WTC11 (cell line): ENCODE measurements at regions not wholly inside any gene's neighbourhood (a gene's known extent, or its start where the extent isn't known, plus 50 kb on each side); places are given as distances from the start of the nearest gene placed in this dataset.

ENCODE experiments used
- ATAC-seq: fragments of 200-7000 bp; cut with Tn5 transposase; 2 replicates; pipeline ENCODE4 v1.10.0; 2021; ENCODE audit warnings: mild to moderate bottlenecking, moderate library complexity
- CTCF ChIA-PET: fragments of 300-600 bp; sonication (Branson Sonifier 250); formaldehyde crosslinking; loops from one replicate; lab custom pipeline; 2021; ENCODE audit warnings: antibody characterized with exemption; lab: Charles Lee
- POLR2A ChIA-PET: fragments of 350-600 bp; sonication (Branson Sonifier 250); formaldehyde crosslinking; loops from one replicate; lab custom pipeline; 2021; ENCODE audit warnings: antibody characterized with exemption; lab: Charles Lee
- DNase-seq: peaks from one replicate; pipeline ENCODE4 v3.0.0; 2021; ENCODE audit warnings: low spot score
- H3K27ac Mint-ChIP-seq: 2 replicates; pipeline ENCODE4 v1.8.0; 2021; ENCODE audit warnings: mixed read lengths
- H3K27me3 Mint-ChIP-seq: 2 replicates; pipeline ENCODE4 v1.8.0; 2021; ENCODE audit warnings: low read depth, mild to moderate bottlenecking, moderate library complexity, mixed read lengths
- H3K36me3 Mint-ChIP-seq: 2 replicates; pipeline ENCODE4 v1.8.0; 2021; ENCODE audit warnings: mixed read lengths
- H3K4me1 Mint-ChIP-seq: 2 replicates; pipeline ENCODE4 v1.8.0; 2022; ENCODE audit warnings: mixed read lengths
- H3K4me3 Mint-ChIP-seq: 2 replicates; pipeline ENCODE4 v1.8.0; 2021; ENCODE audit warnings: mild to moderate bottlenecking, moderate library complexity, mixed read lengths
- H3K9me3 Mint-ChIP-seq: 2 replicates; pipeline ENCODE4 v1.8.0; 2021; ENCODE audit warnings: mixed read lengths
- ATF3 ChIP-seq: sonication (generic); formaldehyde crosslinking; conservative IDR thresholded peaks from 2 replicates; pipeline ENCODE4 v1.8.1; 2022; ENCODE audit warnings: mild to moderate bottlenecking, missing genetic modification reagents
- CBFB ChIP-seq: sonication (generic); formaldehyde crosslinking; IDR thresholded peaks from 2 replicates; pipeline ENCODE4 v1.8.1; 2022; ENCODE audit warnings: mild to moderate bottlenecking, low read depth, missing genetic modification reagents
- CREM ChIP-seq: sonication (generic); formaldehyde crosslinking; IDR thresholded peaks from 2 replicates; pipeline ENCODE4 v1.8.1; 2022; ENCODE audit warnings: mild to moderate bottlenecking, missing genetic modification reagents, moderate library complexity
- FOXP1 ChIP-seq: sonication (generic); formaldehyde crosslinking; IDR thresholded peaks from 2 replicates; pipeline ENCODE4 v1.8.0; 2022; ENCODE audit warnings: missing genetic modification reagents, mild to moderate bottlenecking, moderate library complexity, borderline replicate concordance
- JAZF1 ChIP-seq: fragments of 250-450 bp; sonication (Bioruptor Pico); IDR thresholded peaks from 2 replicates; pipeline ENCODE4 v1.9.0; 2021; ENCODE audit warnings: moderate library complexity, mild to moderate bottlenecking, inconsistent platforms
- MYBL2 ChIP-seq: sonication (generic); formaldehyde crosslinking; IDR thresholded peaks from 2 replicates; pipeline ENCODE4 v1.8.1; 2023; ENCODE audit warnings: mild to moderate bottlenecking, moderate library complexity, missing genetic modification reagents
- NFATC4 ChIP-seq: fragments of 250-450 bp; sonication (Bioruptor Pico); IDR thresholded peaks from 2 replicates; pipeline ENCODE4 v1.9.0; 2021; ENCODE audit warnings: mild to moderate bottlenecking
- NR1H2 ChIP-seq: sonication (generic); formaldehyde crosslinking; IDR thresholded peaks from 2 replicates; pipeline ENCODE4 v1.9.0; 2021; ENCODE audit warnings: mild to moderate bottlenecking, moderate library complexity, missing genetic modification reagents
- NR2C2 ChIP-seq: sonication (generic); formaldehyde crosslinking; IDR thresholded peaks from 2 replicates; pipeline ENCODE4 v1.8.0; 2022; ENCODE audit warnings: mild to moderate bottlenecking, missing genetic modification reagents
- NR3C1 ChIP-seq: sonication (generic); formaldehyde crosslinking; conservative IDR thresholded peaks from 2 replicates; pipeline ENCODE4 v1.8.1; 2023; ENCODE audit warnings: low read depth, mild to moderate bottlenecking, missing genetic modification reagents
- OVOL2 ChIP-seq: fragments of 250-450 bp; sonication (Bioruptor Pico); IDR thresholded peaks from 2 replicates; pipeline ENCODE4 v1.9.0; 2021; ENCODE audit warnings: mild to moderate bottlenecking, borderline replicate concordance
- RELA ChIP-seq: sonication (generic); formaldehyde crosslinking; IDR thresholded peaks from 2 replicates; pipeline ENCODE4 v1.8.1; 2022; ENCODE audit warnings: missing genetic modification reagents, mild to moderate bottlenecking, borderline replicate concordance
- RORB ChIP-seq: fragments of 250-450 bp; sonication (Bioruptor Pico); IDR thresholded peaks from 2 replicates; pipeline ENCODE4 v1.9.0; 2021; ENCODE audit warnings: mild to moderate bottlenecking
- SMAD3 ChIP-seq: sonication (generic); formaldehyde crosslinking; IDR thresholded peaks from 2 replicates; pipeline ENCODE4 v1.8.0; 2022; ENCODE audit warnings: missing genetic modification reagents, mild to moderate bottlenecking, borderline replicate concordance
- SMAD4 ChIP-seq: sonication (generic); formaldehyde crosslinking; IDR thresholded peaks from 2 replicates; pipeline ENCODE4 v1.8.0; 2022; ENCODE audit warnings: mild to moderate bottlenecking, missing genetic modification reagents
- TP53 ChIP-seq: sonication (generic); formaldehyde crosslinking; IDR thresholded peaks from 2 replicates; pipeline ENCODE4 v1.8.1; 2023; ENCODE audit warnings: mild to moderate bottlenecking, missing genetic modification reagents
- USF1 ChIP-seq: sonication (generic); formaldehyde crosslinking; IDR thresholded peaks from 2 replicates; pipeline ENCODE4 v1.8.0; 2022; ENCODE audit warnings: mild to moderate bottlenecking, missing genetic modification reagents
- ZBTB21 ChIP-seq: sonication (generic); formaldehyde crosslinking; IDR thresholded peaks from 2 replicates; pipeline ENCODE4 v1.8.1; 2023; ENCODE audit warnings: mild to moderate bottlenecking, missing genetic modification reagents, borderline replicate concordance
- ZNF416 ChIP-seq: fragments of 250-450 bp; sonication (Bioruptor Pico); IDR thresholded peaks from 2 replicates; pipeline ENCODE4 v1.9.0; 2021; ENCODE audit warnings: mild to moderate bottlenecking, inconsistent platforms
- TF ChIP-seq, protein P1 (sequence below): sonication (generic); formaldehyde crosslinking; IDR thresholded peaks from 2 replicates; pipeline ENCODE4 v1.8.1; 2022; ENCODE audit warnings: low read depth, missing genetic modification reagents, borderline replicate concordance
- TF ChIP-seq, protein P2 (sequence below): sonication (generic); formaldehyde crosslinking; IDR thresholded peaks from 2 replicates; pipeline ENCODE4 v1.8.1; 2022; ENCODE audit warnings: low read depth, mild to moderate bottlenecking, moderate library complexity, missing genetic modification reagents, borderline replicate concordance
- TF ChIP-seq, protein P3 (sequence below): sonication (generic); formaldehyde crosslinking; IDR thresholded peaks from 2 replicates; pipeline ENCODE4 v1.8.1; 2022; ENCODE audit warnings: mild to moderate bottlenecking, moderate library complexity, missing genetic modification reagents
- TF ChIP-seq, protein P4 (sequence below): fragments of 250-450 bp; sonication (Bioruptor Pico); IDR thresholded peaks from 2 replicates; pipeline ENCODE4 v1.9.0; 2021; ENCODE audit warnings: moderate library complexity, mild to moderate bottlenecking, inconsistent platforms, borderline replicate concordance
- TF ChIP-seq, protein P5 (sequence below): sonication (generic); formaldehyde crosslinking; IDR thresholded peaks from 2 replicates; pipeline ENCODE4 v1.8.1; 2022; ENCODE audit warnings: missing genetic modification reagents, borderline replicate concordance

- Mint-ChIP-seq H3K4me1 (peaks cover 9% of the 10 kb centered on the region; the same call in 1 of the 2 replicates), H3K27ac (no peak overlapping the region), H3K36me3 (no peaks in the 10 kb centered on the region), H3K27me3 (no peaks in the 10 kb centered on the region; the same call in 1 of the 2 replicates), H3K9me3 (no peaks in the 10 kb centered on the region), H3K4me3 (no peak overlapping the region)
- CTCF ChIA-PET = no interaction called here
- no peak for DNase-seq
- TF ChIP-seq, protein P1, sequence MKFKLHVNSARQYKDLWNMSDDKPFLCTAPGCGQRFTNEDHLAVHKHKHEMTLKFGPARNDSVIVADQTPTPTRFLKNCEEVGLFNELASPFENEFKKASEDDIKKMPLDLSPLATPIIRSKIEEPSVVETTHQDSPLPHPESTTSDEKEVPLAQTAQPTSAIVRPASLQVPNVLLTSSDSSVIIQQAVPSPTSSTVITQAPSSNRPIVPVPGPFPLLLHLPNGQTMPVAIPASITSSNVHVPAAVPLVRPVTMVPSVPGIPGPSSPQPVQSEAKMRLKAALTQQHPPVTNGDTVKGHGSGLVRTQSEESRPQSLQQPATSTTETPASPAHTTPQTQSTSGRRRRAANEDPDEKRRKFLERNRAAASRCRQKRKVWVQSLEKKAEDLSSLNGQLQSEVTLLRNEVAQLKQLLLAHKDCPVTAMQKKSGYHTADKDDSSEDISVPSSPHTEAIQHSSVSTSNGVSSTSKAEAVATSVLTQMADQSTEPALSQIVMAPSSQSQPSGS = no peak
- TF ChIP-seq ZBTB21 (CRISPR knock-in tag) = no peak
- no peak for TF ChIP-seq OVOL2 (CRISPR knock-in tag)
- TF ChIP-seq ZNF416 (CRISPR knock-in tag) = no peak
- TF ChIP-seq CREM (CRISPR knock-in tag) = no peak
- TF ChIP-seq NFATC4 (CRISPR knock-in tag) = no peak
- no peak for TF ChIP-seq NR3C1 (CRISPR knock-in tag)
- no peak for TF ChIP-seq ATF3 (CRISPR knock-in tag)
- TF ChIP-seq, protein P2, sequence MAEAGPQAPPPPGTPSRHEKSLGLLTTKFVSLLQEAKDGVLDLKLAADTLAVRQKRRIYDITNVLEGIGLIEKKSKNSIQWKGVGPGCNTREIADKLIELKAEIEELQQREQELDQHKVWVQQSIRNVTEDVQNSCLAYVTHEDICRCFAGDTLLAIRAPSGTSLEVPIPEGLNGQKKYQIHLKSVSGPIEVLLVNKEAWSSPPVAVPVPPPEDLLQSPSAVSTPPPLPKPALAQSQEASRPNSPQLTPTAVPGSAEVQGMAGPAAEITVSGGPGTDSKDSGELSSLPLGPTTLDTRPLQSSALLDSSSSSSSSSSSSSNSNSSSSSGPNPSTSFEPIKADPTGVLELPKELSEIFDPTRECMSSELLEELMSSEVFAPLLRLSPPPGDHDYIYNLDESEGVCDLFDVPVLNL = no peak
- no peak for TF ChIP-seq RELA (CRISPR knock-in tag)
- TF ChIP-seq MYBL2 (CRISPR knock-in tag) = no peak
- no peak for TF ChIP-seq USF1 (CRISPR knock-in tag)
- POLR2A ChIA-PET = no interaction called here
- ATAC-seq = no peak
These were observed 214.7 kb downstream of the PIK3R1 start for GRCh38 chr5:68430279-68430678.

DNA sequence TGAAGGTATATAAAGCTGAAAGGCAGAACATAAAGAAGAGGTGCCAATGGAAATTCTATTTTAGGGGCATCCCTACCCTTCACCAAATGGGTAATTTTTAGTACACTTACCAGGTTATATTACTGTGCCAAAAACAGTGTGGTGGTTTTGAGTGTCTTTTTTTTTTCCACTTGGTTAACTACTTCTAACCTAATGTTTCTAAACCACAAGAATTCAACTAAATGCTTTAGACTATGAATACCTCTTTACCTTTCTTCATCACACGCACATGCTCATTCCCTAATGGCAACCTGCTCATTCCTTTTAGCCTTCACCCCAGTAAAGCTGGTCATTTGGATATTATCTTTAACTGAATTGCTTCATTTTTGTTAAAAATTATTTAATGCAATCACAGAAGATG lies 215.6 kb downstream of the PIK3R1 start:
- no peaks in the 10 kb centered on the region; the same call in 1 of the 2 replicates for H3K27me3 Mint-ChIP-seq
- no peak for DNase-seq
- H3K4me3 Mint-ChIP-seq = no peak overlapping the region
- CTCF ChIA-PET = interaction anchor here (1.0 kb wide), 1 partner anchor 28 kb away, joined by 3 read pairs; no protein-coding TSS in a partner anchor
- no peak overlapping the region for H3K27ac Mint-ChIP-seq
- ATAC-seq = no peak
- peaks cover 9% of the 10 kb centered on the region; the same call in 1 of the 2 replicates for H3K4me1 Mint-ChIP-seq
- H3K36me3 Mint-ChIP-seq = no peaks in the 10 kb centered on the region
- POLR2A ChIA-PET = no interaction called here
- H3K9me3 Mint-ChIP-seq = no peaks in the 10 kb centered on the region
- TF ChIP-seq FOXP1 (CRISPR knock-in tag) = no peak

DNA sequence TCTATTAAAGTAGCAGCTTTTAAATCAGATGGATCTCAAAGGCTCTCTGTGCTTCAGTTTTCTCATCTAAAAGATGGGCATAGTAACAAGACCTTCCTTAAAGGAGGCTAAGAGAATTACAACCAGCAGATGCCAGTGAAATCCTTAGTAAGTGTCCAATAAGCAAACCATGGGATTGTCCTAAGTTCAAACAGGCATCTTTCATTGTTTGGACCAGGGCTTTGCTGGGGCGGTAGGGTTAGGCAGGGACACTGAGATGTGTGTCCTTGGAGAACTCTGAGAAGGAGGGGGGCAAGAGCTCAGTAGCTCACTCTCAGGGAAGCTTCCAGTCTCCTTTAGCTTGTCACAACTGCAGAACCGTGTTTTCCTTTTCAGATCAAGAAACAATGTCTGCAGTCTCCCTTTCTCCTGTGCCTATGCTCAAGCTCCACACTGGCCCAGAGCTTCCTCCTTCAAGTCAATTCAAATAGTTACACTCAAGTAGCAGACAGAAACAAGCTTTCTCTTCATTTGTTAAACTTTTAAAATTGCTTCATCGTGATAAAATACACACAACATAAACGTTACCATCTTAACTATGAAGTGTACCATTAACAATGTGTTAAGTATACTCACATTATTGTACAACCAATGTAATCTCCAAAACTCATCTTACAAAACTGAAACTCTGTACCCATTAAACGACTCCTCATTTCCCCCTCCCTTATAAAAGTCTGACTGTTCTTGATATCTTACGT lies 216.2 kb downstream of the PIK3R1 start:
- Mint-ChIP-seq H3K27ac (no peak overlapping the region), H3K36me3 (no peaks in the 10 kb centered on the region), H3K9me3 (no peaks in the 10 kb centered on the region), H3K27me3 (no peaks in the 10 kb centered on the region; the same call in 1 of the 2 replicates), H3K4me1 (peaks cover 9% of the 10 kb centered on the region; the same call in 1 of the 2 replicates), H3K4me3 (no peak overlapping the region)
- POLR2A ChIA-PET = no interaction called here
- TF ChIP-seq TP53 (CRISPR knock-in tag) (no peak), NR1H2 (CRISPR knock-in tag) (no peak), CBFB (CRISPR knock-in tag) (no peak), SMAD4 (CRISPR knock-in tag) (no peak), NR3C1 (CRISPR knock-in tag) (no peak), SMAD3 (no peak), NR2C2 (CRISPR knock-in tag) (no peak), JAZF1 (CRISPR knock-in tag) (no peak), RORB (no peak)
- TF ChIP-seq, protein P3, sequence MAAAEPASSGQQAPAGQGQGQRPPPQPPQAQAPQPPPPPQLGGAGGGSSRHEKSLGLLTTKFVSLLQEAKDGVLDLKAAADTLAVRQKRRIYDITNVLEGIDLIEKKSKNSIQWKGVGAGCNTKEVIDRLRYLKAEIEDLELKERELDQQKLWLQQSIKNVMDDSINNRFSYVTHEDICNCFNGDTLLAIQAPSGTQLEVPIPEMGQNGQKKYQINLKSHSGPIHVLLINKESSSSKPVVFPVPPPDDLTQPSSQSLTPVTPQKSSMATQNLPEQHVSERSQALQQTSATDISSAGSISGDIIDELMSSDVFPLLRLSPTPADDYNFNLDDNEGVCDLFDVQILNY = no peak
- TF ChIP-seq, protein P4, sequence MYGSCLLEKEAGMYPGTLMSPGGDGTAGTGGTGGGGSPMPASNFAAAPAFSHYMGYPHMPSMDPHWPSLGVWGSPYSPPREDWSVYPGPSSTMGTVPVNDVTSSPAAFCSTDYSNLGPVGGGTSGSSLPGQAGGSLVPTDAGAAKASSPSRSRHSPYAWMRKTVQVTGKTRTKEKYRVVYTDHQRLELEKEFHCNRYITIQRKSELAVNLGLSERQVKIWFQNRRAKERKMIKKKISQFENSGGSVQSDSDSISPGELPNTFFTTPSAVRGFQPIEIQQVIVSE (CRISPR knock-in tag) = no peak
- TF ChIP-seq, protein P5, sequence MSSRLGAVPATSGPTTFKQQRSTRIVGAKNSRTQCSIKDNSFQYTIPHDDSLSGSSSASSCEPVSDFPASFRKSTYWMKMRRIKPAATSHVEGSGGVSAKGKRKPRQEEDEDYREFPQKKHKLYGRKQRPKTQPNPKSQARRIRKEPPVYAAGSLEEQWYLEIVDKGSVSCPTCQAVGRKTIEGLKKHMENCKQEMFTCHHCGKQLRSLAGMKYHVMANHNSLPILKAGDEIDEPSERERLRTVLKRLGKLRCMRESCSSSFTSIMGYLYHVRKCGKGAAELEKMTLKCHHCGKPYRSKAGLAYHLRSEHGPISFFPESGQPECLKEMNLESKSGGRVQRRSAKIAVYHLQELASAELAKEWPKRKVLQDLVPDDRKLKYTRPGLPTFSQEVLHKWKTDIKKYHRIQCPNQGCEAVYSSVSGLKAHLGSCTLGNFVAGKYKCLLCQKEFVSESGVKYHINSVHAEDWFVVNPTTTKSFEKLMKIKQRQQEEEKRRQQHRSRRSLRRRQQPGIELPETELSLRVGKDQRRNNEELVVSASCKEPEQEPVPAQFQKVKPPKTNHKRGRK (CRISPR knock-in tag) = no peak
- CTCF ChIA-PET = interaction anchor here (1.0 kb wide), 1 partner anchor 28 kb away, joined by 3 read pairs; no protein-coding TSS in a partner anchor
- no peak for DNase-seq
- ATAC-seq = no peak
